Lower leg skin (tissue), 4 donors: ENCODE measurements at regions not wholly inside any gene's neighbourhood (a gene's known extent, or its start where the extent isn't known, plus 50 kb on each side); places are given as distances from the start of the nearest gene placed in this dataset.
A peak's percentile ranks its signal among the peaks of the same experiment; 100 is the strongest.

ENCODE experiments used
- DNase-seq, 2 donors: peaks; one replicate each; pipeline ENCODE4 v3.0.0-alpha.2; 2019; ENCODE audit warnings: low spot score in 2 of 2
- H3K4me3 ChIP-seq: fragments of 200-600 bp; sonication (generic); 2 replicates; pipeline ENCODE4 v1.5.1; 2017; ENCODE audit warnings: mild to moderate bottlenecking, low read depth; ENCODE audit not compliant: poor library complexity, severe bottlenecking
- POLR2A ChIP-seq, 2 donors: fragments of 450-650 bp; IDR thresholded peaks; one replicate each; pipeline ENCODE4 v1.6.1; 2016 to 2017; ENCODE audit warnings: antibody characterized with exemption in 2 of 2, mild to moderate bottlenecking in 1 of 2, moderate library complexity in 1 of 2
- WGBS, 2 donors: methylation state at CpG; one replicate each; pipeline ENCODE4 v1.1.5; 2018; 5-methylcytosine and 5-hydroxymethylcytosine counted together
- intact Hi-C: fragments of 100-400 bp; cut with DNase I; formaldehyde crosslinking; loops from one replicate; pipeline ENCODE4 v1.15.0; 2023; ENCODE audit warnings: low total_unique reads
- TF ChIP-seq, protein P1 (sequence below), 3 donors: fragments of 450-650 bp; IDR thresholded peaks; one replicate each; pipeline ENCODE4 v1.5.1; 2016; ENCODE audit warnings: antibody characterized with exemption in 3 of 3, mild to moderate bottlenecking in 3 of 3, moderate library complexity in 2 of 3

DNA sequence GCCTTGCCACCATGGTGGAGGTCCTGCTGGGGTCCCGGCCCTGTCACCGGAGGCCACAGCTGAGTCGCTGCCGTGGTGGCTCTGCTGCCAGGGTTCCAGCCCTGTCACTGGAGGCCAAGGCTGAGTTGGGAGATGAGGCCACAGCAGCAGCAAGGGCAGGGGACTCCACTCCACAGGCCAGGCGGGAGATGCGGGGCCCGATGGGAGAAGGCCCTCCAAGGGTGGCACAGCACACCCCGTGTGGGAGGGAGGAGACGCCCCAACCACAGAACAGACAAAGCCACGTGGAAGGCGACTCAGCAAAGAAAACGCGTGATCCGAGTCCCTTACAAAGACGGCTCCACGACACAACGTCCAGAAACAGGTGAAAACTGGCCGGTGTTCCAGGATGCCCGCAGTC, 159.3 kb downstream of the BRD1 start:
- DNase-seq = peak in 1 of 2 donors; percentile 75
- H3K4me3 ChIP-seq = no peak overlapping the region
- intact Hi-C loops = no loop called here
- TF ChIP-seq, protein P1, sequence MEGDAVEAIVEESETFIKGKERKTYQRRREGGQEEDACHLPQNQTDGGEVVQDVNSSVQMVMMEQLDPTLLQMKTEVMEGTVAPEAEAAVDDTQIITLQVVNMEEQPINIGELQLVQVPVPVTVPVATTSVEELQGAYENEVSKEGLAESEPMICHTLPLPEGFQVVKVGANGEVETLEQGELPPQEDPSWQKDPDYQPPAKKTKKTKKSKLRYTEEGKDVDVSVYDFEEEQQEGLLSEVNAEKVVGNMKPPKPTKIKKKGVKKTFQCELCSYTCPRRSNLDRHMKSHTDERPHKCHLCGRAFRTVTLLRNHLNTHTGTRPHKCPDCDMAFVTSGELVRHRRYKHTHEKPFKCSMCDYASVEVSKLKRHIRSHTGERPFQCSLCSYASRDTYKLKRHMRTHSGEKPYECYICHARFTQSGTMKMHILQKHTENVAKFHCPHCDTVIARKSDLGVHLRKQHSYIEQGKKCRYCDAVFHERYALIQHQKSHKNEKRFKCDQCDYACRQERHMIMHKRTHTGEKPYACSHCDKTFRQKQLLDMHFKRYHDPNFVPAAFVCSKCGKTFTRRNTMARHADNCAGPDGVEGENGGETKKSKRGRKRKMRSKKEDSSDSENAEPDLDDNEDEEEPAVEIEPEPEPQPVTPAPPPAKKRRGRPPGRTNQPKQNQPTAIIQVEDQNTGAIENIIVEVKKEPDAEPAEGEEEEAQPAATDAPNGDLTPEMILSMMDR (IDR thresholded peaks at IDR 0.05) = no peak
- no peak for TF ChIP-seq POLR2A (IDR thresholded peaks at IDR 0.05)
- 84 to 88% methylated on average over 15 of the region's 19 CpGs for WGBS, 2 donors

DNA sequence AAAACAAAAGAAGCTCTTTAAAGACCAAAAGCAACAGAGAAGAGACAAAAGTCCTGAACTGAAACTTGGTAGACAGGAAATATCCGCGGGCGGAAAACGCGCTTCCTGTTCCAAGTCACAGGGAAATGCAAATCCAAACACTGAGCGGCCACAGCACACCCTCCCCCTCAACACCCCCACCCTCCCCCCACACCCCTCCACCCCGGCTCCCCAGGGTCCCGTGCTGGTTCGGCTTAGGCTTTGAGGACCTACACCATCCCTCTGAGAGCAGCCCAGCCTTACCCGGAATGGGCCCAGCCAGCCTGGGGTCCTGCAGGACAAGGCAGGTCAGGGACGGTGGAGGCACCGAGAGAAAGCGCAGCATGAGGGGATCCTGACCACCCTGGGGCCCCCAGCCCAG, 160.4 kb downstream of the BRD1 start:
- no peak overlapping the region for H3K4me3 ChIP-seq

DNA sequence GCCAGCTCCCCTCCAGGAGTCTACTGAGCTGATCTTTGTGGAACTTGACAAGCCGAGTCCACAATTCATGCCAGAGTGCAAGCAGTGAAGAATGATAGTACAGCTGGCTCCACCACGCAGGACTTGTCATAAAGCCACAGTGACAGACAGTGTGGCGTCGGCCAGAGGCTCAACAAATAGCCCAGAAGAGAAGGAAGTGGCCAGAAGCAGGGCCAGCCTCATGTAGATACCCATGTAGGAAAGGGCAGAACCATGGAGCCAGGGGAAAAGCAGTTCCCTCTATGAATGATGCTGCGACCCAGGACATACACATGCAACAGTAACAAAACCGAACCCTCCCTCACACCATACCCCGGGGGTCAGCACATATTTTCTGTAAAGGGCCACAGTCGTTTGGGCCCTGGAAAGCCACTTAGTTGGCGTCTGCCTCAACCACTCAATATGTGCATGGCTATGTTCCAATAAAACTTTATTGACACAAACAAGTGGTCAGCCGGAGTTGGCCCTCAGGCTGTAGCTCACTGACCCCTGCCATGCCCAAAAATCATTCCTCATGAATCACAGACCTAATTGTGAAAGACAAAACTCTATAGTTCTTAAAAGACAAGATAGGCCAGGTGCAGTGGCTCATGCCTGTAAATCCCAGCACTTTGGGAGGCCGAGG, 161.4 kb downstream of the BRD1 start:
- intact Hi-C loops = no loop called here
- H3K4me3 ChIP-seq = no peak overlapping the region
- WGBS, 2 donors = 83 to 87% methylated on average over 11 of the region's 11 CpGs
- DNase-seq = peak in 1 of 2 donors; percentile 72
- TF ChIP-seq POLR2A (IDR thresholded peaks at IDR 0.05) = no peak
- TF ChIP-seq, protein P1 (IDR thresholded peaks at IDR 0.05) = no peak

More for the DNA sequence above, 160.4 kb downstream of the BRD1 start:
- peak in 1 of 2 donors; percentile 87 for DNase-seq
- 20 to 31% methylated on average over 9 of the region's 13 CpGs for WGBS, 2 donors
- intact Hi-C loops = no loop called here
- no peak for TF ChIP-seq POLR2A (IDR thresholded peaks at IDR 0.05)
- TF ChIP-seq, protein P1 (IDR thresholded peaks at IDR 0.05) = no peak

DNA sequence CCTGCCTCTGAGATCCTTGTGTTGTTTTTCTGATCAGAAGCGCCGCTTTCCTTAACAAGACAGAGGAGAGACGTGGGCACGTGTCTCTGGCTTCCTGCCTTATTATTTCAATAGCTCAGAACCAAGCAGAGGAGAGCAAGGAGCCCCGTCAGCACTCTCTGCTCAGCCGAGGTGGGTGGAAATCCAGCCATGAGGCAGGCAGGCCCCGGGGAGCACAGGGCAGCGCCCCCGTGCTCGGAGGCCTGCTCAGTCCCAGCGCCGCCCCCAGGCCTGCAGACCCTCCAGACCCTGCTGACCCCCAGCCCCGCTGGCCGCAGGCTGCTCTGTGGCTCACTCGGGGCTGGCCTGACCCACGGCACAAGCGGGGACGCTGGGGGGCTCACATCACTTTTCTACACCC, 162.8 kb downstream of the BRD1 start:
- TF ChIP-seq, protein P1 (IDR thresholded peaks at IDR 0.05) = no peak
- TF ChIP-seq POLR2A (IDR thresholded peaks at IDR 0.05) = no peak
- 57 to 59% methylated on average over 12 to 18 of the region's 18 CpGs for WGBS, 2 donors
- intact Hi-C loops = no loop called here
- H3K4me3 ChIP-seq = no peak overlapping the region
- DNase-seq = peak in 1 of 2 donors; percentile 80

DNA sequence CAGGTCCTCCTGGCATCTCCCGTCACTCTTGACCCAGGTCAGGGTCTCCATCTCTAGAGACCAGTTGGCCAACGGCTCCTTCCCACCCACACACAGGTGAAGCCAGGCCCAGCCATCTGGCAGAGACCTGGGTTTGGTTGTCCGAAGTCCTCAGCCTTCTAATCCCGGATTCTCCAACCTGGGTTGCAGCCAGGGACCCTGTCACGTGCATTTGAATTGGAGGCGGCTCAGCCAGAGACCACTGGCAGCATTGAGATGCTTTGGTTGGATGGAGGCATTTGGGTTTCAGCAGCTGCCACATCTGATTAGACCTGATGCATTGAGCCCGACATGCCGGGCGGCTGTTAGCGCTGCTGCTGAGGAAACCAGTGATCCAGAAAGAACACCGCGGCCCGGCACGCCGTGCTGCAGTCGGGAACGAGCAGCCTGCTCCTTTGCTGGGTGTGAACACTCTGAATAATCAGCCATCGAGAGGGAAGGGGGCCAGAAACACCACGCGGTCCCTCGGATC, 163.2 kb downstream of the BRD1 start:
- no peak for TF ChIP-seq POLR2A (IDR thresholded peaks at IDR 0.05)
- TF ChIP-seq, protein P1 (IDR thresholded peaks at IDR 0.05) = no peak
- peak in 1 of 2 donors; percentile 80 for DNase-seq
- intact Hi-C loops = no loop called here
- H3K4me3 ChIP-seq = no peak overlapping the region
- WGBS, 2 donors = 59 to 79% methylated on average over 21 of the region's 21 CpGs
